Astrocyte of the cerebellum (primary cell): ENCODE measurements at regions not wholly inside any gene's neighbourhood (a gene's known extent, or its start where the extent isn't known, plus 50 kb on each side); places are given as distances from the start of the nearest gene placed in this dataset.

Experiments used
- DNase-seq: peaks from one replicate; pipeline ENCODE4 v3.0.0-alpha.2; 2011; ENCODE audit warnings: low read depth
- H3K4me3 ChIP-seq: 2 replicates; pipeline ENCODE4 v1.5.1; 2011; ENCODE audit warnings: mild to moderate bottlenecking, low read depth, low read length, moderate library complexity
- CTCF ChIP-seq: IDR thresholded peaks from 2 replicates; pipeline ENCODE4 v1.5.1; 2012; ENCODE audit warnings: low read length, low read depth, moderate library complexity, mild to moderate bottlenecking; ENCODE audit errors: missing control alignments
- in situ Hi-C: cut with HindIII; loops from 2 replicates; pipeline ENCODE4 v1.10.0; 2017; ENCODE audit warnings: low sequenced_read_pairs

- no peak for DNase-seq
- TF ChIP-seq CTCF = no peak
- H3K4me3 ChIP-seq = no peak overlapping the region
- in situ Hi-C loops = no loop called here
Measured at GRCh38 chr6:8203337-8203736, 101.0 kb upstream of the EEF1E1 start.

GRCh38 chr6:8201679-8202078, 99.3 kb upstream of the EEF1E1 start:
- TF ChIP-seq CTCF = no peak
- DNase-seq = no peak
- in situ Hi-C loops = no loop called here
- no peak overlapping the region for H3K4me3 ChIP-seq

- in situ Hi-C loops = no loop called here
- no peak overlapping the region for H3K4me3 ChIP-seq
- DNase-seq = no peak
- no peak for TF ChIP-seq CTCF
Measured at GRCh38 chr6:8200255-8200654, 97.9 kb upstream of the EEF1E1 start.

GRCh38 chr6:8195714-8196102, 93.4 kb upstream of the EEF1E1 start:
- H3K4me3 ChIP-seq = no peak overlapping the region
- no peak for TF ChIP-seq CTCF
- DNase-seq = no peak
- in situ Hi-C loops = no loop called here

- no peak for DNase-seq
- no peak overlapping the region for H3K4me3 ChIP-seq
- in situ Hi-C loops = no loop called here
- TF ChIP-seq CTCF = no peak
Measured at GRCh38 chr6:8195040-8195713, 92.8 kb upstream of the EEF1E1 start.

- TF ChIP-seq CTCF = no peak
- in situ Hi-C loops = no loop called here
- DNase-seq = no peak
- H3K4me3 ChIP-seq = no peak overlapping the region
Measured at GRCh38 chr6:8194490-8194889, 92.1 kb upstream of the EEF1E1 start.
